ENCODE measurements at regions not wholly inside any gene's neighbourhood (a gene's known extent, or its start where the extent isn't known, plus 50 kb on each side); places are given as distances from the start of the nearest gene placed in this dataset.

DNA sequence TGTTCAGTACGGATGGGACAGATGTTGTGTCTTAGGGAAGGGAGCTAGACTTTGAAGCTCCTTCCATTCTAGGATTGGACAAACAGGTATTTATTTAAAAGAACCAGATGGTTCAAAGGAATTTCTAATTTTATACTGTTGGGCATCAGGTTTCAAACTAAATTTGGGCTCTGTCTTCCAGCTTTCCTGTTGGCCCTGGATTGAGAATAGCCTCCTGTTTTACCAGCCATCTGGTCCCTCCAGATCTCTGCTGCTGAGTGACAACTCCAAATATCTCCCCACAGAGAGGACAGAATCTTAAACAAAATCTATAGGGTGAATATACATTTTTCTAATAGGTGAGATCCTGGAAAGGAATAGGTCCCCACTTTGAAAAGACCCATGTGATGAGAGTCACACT is 52.5 kb upstream of the CNIH3 start:
- ChIA-PET POLR2A (no interaction called here), SMC1A (ENCODE audit: uncharacterized antibody, unreplicated experiment) (interaction anchor here (1.0 to 1.1 kb wide), 2 partner anchors 24 to 288 kb away, joined by 3 read pairs; no protein-coding TSS in a partner anchor), RAD21 (ENCODE audit: unreplicated experiment) (no interaction called here), CTCF (no interaction called here)
- H3K4me3 ChIP-seq, result no peak overlapping the region
- H4K20me1 ChIP-seq (ENCODE audit: control insufficient read depth, insufficient read depth), result no peaks in the 10 kb centered on the region
- in situ Hi-C loops (cut with MboI) (no loop called here), intact Hi-C loops (cut with micrococcal nuclease; ENCODE audit: unreplicated experiment) (no loop called here)
- 38% methylated on average over 1 of the region's 1 CpG for WGBS (ENCODE audit: insufficient coverage, insufficient replicate concordance, low lambda C conversion rate, missing lambda C conversion rate)
- H3K4me1 ChIP-seq (ENCODE audit: control insufficient read depth, insufficient read depth, low read length), result no peaks in the 10 kb centered on the region
- ATAC-seq, result no peak
- H3K9me3 ChIP-seq (replicated peaks; ENCODE audit: control insufficient read depth, insufficient read depth, low read length), result no peaks in the 10 kb centered on the region; the same call in 2 of the 3 replicates
- BruUV-seq (replicated peaks), result no TSS peak
- no peak for FAIRE-seq
- no peak overlapping the region for H3K4me2 ChIP-seq (ENCODE audit: control insufficient read depth, insufficient read depth)
- no peaks in the 10 kb centered on the region for H3K36me3 ChIP-seq (ENCODE audit: control insufficient read depth in 2 of 2, insufficient read depth in 2 of 2, low read length in 1 of 2)
- no peak overlapping the region for H3K9ac ChIP-seq (ENCODE audit: control insufficient read depth, insufficient read depth, low read length)
- no peaks in the 10 kb centered on the region for H3K27me3 ChIP-seq (replicated peaks in 1 of 2; ENCODE audit: control insufficient read depth in 2 of 2, insufficient read depth in 2 of 2, low read length in 1 of 2)
- H3K79me2 ChIP-seq (ENCODE audit: control insufficient read depth, insufficient read depth, low read length), result no peaks in the 10 kb centered on the region
- no peak overlapping the region for H2AFZ ChIP-seq (ENCODE audit: control insufficient read depth, low read depth, low read length)
- no peak for TF ChIP-seq TBL1XR1 (IDR thresholded peaks at IDR 0.05; ENCODE audit: low read depth, low read length)
- no peak for TF ChIP-seq CREB1 (IDR thresholded peaks at IDR 0.05; ENCODE audit: low read depth)
- no peak for TF ChIP-seq SPI1 (IDR thresholded peaks at IDR 0.05; ENCODE audit: borderline replicate concordance, insufficient read depth, low read depth, low read length)
- TF ChIP-seq TCF7 (IDR thresholded peaks at IDR 0.05; ENCODE audit: borderline replicate concordance), result no peak
- no peak for TF ChIP-seq HDAC6 (IDR thresholded peaks at IDR 0.05; ENCODE audit: unreplicated experiment)
- no peak for TF ChIP-seq YBX1 (IDR thresholded peaks at IDR 0.05)
- no peak for TF ChIP-seq CBX5 (IDR thresholded peaks at IDR 0.05; ENCODE audit: low read depth)
- no peak for TF ChIP-seq CEBPB (IDR thresholded peaks at IDR 0.05; ENCODE audit: borderline replicate concordance in 1 of 2, low read depth in 2 of 2, low read length in 2 of 2)
- TF ChIP-seq RUNX3 (IDR thresholded peaks at IDR 0.05; ENCODE audit: low read length), result no peak
- TF ChIP-seq SMAD5 (IDR thresholded peaks at IDR 0.05; ENCODE audit: low read depth), result no peak
- no peak for TF ChIP-seq NFIC (IDR thresholded peaks at IDR 0.05; ENCODE audit: low read depth, low read length)
- TF ChIP-seq IKZF2 (IDR thresholded peaks at IDR 0.05), result no peak
- TF ChIP-seq YY1 (IDR thresholded peaks at IDR 0.05; ENCODE audit: low read depth, low read length), result no peak
- TF ChIP-seq, protein P1, sequence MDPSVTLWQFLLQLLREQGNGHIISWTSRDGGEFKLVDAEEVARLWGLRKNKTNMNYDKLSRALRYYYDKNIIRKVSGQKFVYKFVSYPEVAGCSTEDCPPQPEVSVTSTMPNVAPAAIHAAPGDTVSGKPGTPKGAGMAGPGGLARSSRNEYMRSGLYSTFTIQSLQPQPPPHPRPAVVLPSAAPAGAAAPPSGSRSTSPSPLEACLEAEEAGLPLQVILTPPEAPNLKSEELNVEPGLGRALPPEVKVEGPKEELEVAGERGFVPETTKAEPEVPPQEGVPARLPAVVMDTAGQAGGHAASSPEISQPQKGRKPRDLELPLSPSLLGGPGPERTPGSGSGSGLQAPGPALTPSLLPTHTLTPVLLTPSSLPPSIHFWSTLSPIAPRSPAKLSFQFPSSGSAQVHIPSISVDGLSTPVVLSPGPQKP (IDR thresholded peaks at IDR 0.05; ENCODE audit: low read depth, low read length), result no peak
- no peak for TF ChIP-seq NRF1 (conservative IDR thresholded peaks at IDR 0.05; ENCODE audit: low read depth, low read length)
- TF ChIP-seq ZNF622 (IDR thresholded peaks at IDR 0.05), result no peak
- no peak for TF ChIP-seq POLR2A (IDR thresholded peaks at IDR 0.05; ENCODE audit: low read depth, low read length)
- no peak for TF ChIP-seq SREBF2 (IDR thresholded peaks at IDR 0.05; ENCODE audit: low read length)
- no peak for TF ChIP-seq ASH2L (IDR thresholded peaks at IDR 0.05; ENCODE audit: borderline replicate concordance, low read depth)
- TF ChIP-seq, protein P2, sequence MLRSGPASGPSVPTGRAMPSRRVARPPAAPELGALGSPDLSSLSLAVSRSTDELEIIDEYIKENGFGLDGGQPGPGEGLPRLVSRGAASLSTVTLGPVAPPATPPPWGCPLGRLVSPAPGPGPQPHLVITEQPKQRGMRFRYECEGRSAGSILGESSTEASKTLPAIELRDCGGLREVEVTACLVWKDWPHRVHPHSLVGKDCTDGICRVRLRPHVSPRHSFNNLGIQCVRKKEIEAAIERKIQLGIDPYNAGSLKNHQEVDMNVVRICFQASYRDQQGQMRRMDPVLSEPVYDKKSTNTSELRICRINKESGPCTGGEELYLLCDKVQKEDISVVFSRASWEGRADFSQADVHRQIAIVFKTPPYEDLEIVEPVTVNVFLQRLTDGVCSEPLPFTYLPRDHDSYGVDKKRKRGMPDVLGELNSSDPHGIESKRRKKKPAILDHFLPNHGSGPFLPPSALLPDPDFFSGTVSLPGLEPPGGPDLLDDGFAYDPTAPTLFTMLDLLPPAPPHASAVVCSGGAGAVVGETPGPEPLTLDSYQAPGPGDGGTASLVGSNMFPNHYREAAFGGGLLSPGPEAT (IDR thresholded peaks at IDR 0.05; ENCODE audit: low read depth), result no peak
- H3K27ac ChIP-seq (ENCODE audit: control insufficient read depth, insufficient read depth), result no peak overlapping the region
- DNase-seq (ENCODE audit: low read depth, low spot score), result no peak

Measured in GM12878 (cell line).